ENCODE measurements at regions not wholly inside any gene's neighbourhood (a gene's known extent, or its start where the extent isn't known, plus 50 kb on each side); places are given as distances from the start of the nearest gene placed in this dataset.

- TF ChIP-seq POLR2AphosphoS5 (IDR thresholded peaks at IDR 0.05; ENCODE audit: low read depth, low read length) = no peak
- TF ChIP-seq FOXP2 (optimal IDR thresholded peaks at IDR 0.05; ENCODE audit: borderline replicate concordance, extremely low read depth, extremely low read length, insufficient read depth) = no peak
Observed at GRCh38 chr4:186954509-186954908, 230.9 kb upstream of the FAT1 start.
